ENCODE measurements at regions not wholly inside any gene's neighbourhood (a gene's known extent, or its start where the extent isn't known, plus 50 kb on each side); places are given as distances from the start of the nearest gene placed in this dataset.

DNA sequence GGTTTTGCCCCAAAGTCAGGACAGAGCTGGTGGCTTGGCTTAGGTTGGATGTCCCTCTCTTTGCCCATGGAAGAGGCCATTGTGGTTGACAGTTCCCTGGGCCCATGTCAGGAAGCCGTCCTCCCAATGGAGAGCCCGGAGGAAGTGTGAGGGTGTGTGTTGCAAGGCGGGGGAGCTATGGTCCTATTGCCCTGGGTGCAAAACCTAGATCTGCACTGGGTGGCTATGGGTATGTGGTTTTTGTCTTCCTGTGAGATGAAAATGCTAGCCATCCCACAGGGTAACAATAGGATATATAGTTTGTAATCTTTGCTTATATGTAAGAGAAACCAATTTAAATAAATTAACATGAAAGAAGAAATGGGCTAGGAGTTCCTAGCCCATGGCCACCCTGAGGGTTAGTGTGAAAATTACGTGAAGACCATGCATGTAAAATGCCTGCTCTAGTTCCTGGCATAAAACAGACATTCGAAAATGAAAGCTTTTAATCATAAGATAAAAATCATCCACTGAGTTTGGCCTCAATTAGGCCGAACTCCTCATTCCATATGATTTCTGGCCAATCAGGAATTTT is 189.2 kb downstream of the PLPP4 start:
- H3T11ph ChIP-seq (ENCODE audit: low read length): no peak overlapping the region
- H3K23ac ChIP-seq (ENCODE audit: insufficient read length, low read depth, low read length): no peak overlapping the region
- H3K23me2 ChIP-seq (ENCODE audit: insufficient read length, low read depth, low read length, poor library complexity, severe bottlenecking): no peaks in the 10 kb centered on the region
- Mint-ChIP-seq H3K4me1 (peaks cover 40 to 54% of the 10 kb centered on the region in 2 experiments), H3K27ac (no peak overlapping the region), H3K27me3 (ENCODE audit: low read depth) (peaks cover 61% of the 10 kb centered on the region), H3K4me3 (no peak overlapping the region), H3K9me3 (peaks cover 2 to 3% of the 10 kb centered on the region in 2 experiments; a peak in 3 of 5 replicates), H3K36me3 (ENCODE audit: insufficient read depth in 1 of 3, low read depth in 3 of 3) (no peaks in the 10 kb centered on the region)
- H3K18ac ChIP-seq (ENCODE audit: insufficient read length, low read depth, low read length): no peak overlapping the region
- no peak overlapping the region; the same call in 1 of the 2 replicates for H3K14ac ChIP-seq (ENCODE audit: insufficient read depth, low read length)
- no peaks in the 10 kb centered on the region for H3K9me3 ChIP-seq (ENCODE audit: control insufficient read depth, low read depth, low read length)
- no peak overlapping the region for H2BK120ac ChIP-seq (ENCODE audit: low read depth, low read length, poor library complexity, severe bottlenecking)
- no peak overlapping the region for H4K8ac ChIP-seq (replicated peaks; ENCODE audit: insufficient read length, low read depth, low read length)
- H3K4me1 ChIP-seq (ENCODE audit: insufficient read depth, low read length): peaks cover 21% of the 10 kb centered on the region; the same call in 1 of the 2 replicates
- no CpG with 5 or more reads among the region's 6 CpGs for WGBS (ENCODE audit: extremely low coverage, insufficient read length, low lambda C conversion rate)
- H3K27ac ChIP-seq (ENCODE audit: insufficient read length, low read depth, low read length): no peak overlapping the region
- no peak overlapping the region for H2AK5ac ChIP-seq (ENCODE audit: insufficient read length, low read length)
- H4K5ac ChIP-seq (ENCODE audit: insufficient read length, low read depth, low read length): no peak overlapping the region
- no peak overlapping the region for H2AFZ ChIP-seq (ENCODE audit: low read length)
- no peak overlapping the region for H3K9ac ChIP-seq (ENCODE audit: extremely low read depth, insufficient read length, low read length)
- H3K79me2 ChIP-seq (ENCODE audit: insufficient read depth, low read length): no peaks in the 10 kb centered on the region
- H3K27me3 ChIP-seq (ENCODE audit: insufficient read depth, low read length): peaks cover 11% of the 10 kb centered on the region; the same call in 1 of the 2 replicates
- no peak overlapping the region for H3K4ac ChIP-seq (ENCODE audit: low read depth, low read length)
- no peak overlapping the region for H3K4me2 ChIP-seq (ENCODE audit: insufficient read depth, insufficient read length, low read length)
- no peaks in the 10 kb centered on the region for H4K20me1 ChIP-seq (ENCODE audit: control insufficient read depth, insufficient read depth, insufficient read length)
- no peak overlapping the region for H2BK20ac ChIP-seq (ENCODE audit: low read depth, low read length, poor library complexity, severe bottlenecking)
- TF ChIP-seq, protein P1, sequence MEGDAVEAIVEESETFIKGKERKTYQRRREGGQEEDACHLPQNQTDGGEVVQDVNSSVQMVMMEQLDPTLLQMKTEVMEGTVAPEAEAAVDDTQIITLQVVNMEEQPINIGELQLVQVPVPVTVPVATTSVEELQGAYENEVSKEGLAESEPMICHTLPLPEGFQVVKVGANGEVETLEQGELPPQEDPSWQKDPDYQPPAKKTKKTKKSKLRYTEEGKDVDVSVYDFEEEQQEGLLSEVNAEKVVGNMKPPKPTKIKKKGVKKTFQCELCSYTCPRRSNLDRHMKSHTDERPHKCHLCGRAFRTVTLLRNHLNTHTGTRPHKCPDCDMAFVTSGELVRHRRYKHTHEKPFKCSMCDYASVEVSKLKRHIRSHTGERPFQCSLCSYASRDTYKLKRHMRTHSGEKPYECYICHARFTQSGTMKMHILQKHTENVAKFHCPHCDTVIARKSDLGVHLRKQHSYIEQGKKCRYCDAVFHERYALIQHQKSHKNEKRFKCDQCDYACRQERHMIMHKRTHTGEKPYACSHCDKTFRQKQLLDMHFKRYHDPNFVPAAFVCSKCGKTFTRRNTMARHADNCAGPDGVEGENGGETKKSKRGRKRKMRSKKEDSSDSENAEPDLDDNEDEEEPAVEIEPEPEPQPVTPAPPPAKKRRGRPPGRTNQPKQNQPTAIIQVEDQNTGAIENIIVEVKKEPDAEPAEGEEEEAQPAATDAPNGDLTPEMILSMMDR (conservative IDR thresholded peaks at IDR 0.05): no peak
- H3K79me1 ChIP-seq (ENCODE audit: insufficient read depth, low read depth, low read length, poor library complexity, severe bottlenecking): no peaks in the 10 kb centered on the region
- no peak overlapping the region for H2BK5ac ChIP-seq (ENCODE audit: insufficient read length, low read length)
- H2BK12ac ChIP-seq (ENCODE audit: insufficient read length, low read depth, low read length): no peak overlapping the region
- H4K91ac ChIP-seq (ENCODE audit: insufficient read length, low read depth, low read length): no peak overlapping the region
- no peak overlapping the region for H2BK15ac ChIP-seq (ENCODE audit: low read depth, low read length)
- DNase-seq: no peak
- no peak overlapping the region for H3K56ac ChIP-seq (ENCODE audit: insufficient read length, low read depth, low read length)

All from H9 (cell line).